Neural progenitor cell (in vitro differentiated cells): ENCODE measurements at regions not wholly inside any gene's neighbourhood (a gene's known extent, or its start where the extent isn't known, plus 50 kb on each side); places are given as distances from the start of the nearest gene placed in this dataset.

Source experiments
- CTCF ChIP-seq: fragments of 200-600 bp; sonication (generic); IDR thresholded peaks from 2 replicates; pipeline ENCODE4 v1.5.1; 2017; ENCODE audit warnings: antibody characterized with exemption, mild to moderate bottlenecking
- EZH2 ChIP-seq: fragments of 200-600 bp; sonication (generic); IDR thresholded peaks from 2 replicates; pipeline ENCODE4 v1.6.1; 2017; ENCODE audit warnings: antibody characterized with exemption, mild to moderate bottlenecking, moderate library complexity
- EZH2phosphoT487 ChIP-seq: fragments of 200-600 bp; sonication (generic); IDR thresholded peaks from 2 replicates; pipeline ENCODE4 v1.6.1; 2017; ENCODE audit warnings: antibody characterized with exemption

GRCh38 chr1:187894349-187894748 lies 1065.6 kb downstream of the PLA2G4A start:
- TF ChIP-seq CTCF (no peak), EZH2 (no peak), EZH2phosphoT487 (no peak)
